ENCODE measurements at regions not wholly inside any gene's neighbourhood (a gene's known extent, or its start where the extent isn't known, plus 50 kb on each side); places are given as distances from the start of the nearest gene placed in this dataset.

DNA sequence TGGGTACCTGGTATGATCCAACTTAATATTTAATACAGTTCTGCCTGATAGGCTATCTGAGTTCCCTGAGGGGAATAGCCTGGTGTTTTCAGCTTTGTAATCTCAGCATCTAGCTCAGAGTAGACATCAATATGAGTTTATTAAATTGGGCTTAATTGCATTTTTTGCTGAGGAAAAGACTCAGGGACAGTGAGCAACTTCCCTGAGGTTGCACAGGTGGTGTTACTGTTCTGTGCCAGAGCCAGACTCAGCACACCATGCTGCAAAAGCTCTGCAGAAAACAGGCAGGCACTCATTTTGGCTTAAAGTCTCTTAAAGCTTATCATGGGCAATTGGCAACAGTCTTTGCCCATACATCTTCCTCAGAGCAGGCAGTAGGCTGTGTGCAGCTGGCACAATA is 90.5 kb upstream of the JUN start:
- no peak for TF ChIP-seq POLR2A (IDR thresholded peaks at IDR 0.05; ENCODE audit: extremely low read depth, insufficient read length)
- TF ChIP-seq, protein P1, sequence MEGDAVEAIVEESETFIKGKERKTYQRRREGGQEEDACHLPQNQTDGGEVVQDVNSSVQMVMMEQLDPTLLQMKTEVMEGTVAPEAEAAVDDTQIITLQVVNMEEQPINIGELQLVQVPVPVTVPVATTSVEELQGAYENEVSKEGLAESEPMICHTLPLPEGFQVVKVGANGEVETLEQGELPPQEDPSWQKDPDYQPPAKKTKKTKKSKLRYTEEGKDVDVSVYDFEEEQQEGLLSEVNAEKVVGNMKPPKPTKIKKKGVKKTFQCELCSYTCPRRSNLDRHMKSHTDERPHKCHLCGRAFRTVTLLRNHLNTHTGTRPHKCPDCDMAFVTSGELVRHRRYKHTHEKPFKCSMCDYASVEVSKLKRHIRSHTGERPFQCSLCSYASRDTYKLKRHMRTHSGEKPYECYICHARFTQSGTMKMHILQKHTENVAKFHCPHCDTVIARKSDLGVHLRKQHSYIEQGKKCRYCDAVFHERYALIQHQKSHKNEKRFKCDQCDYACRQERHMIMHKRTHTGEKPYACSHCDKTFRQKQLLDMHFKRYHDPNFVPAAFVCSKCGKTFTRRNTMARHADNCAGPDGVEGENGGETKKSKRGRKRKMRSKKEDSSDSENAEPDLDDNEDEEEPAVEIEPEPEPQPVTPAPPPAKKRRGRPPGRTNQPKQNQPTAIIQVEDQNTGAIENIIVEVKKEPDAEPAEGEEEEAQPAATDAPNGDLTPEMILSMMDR (IDR thresholded peaks at IDR 0.05; ENCODE audit: low read depth, low read length): no peak

All from NB4 (cell line).